Hepatic stellate cell (primary cell): ENCODE measurements at regions not wholly inside any gene's neighbourhood (a gene's known extent, or its start where the extent isn't known, plus 50 kb on each side); places are given as distances from the start of the nearest gene placed in this dataset.

ENCODE experiments used
- DNase-seq: peaks from one replicate; pipeline ENCODE4 v3.0.0; 2011; ENCODE audit warnings: low spot score

DNA sequence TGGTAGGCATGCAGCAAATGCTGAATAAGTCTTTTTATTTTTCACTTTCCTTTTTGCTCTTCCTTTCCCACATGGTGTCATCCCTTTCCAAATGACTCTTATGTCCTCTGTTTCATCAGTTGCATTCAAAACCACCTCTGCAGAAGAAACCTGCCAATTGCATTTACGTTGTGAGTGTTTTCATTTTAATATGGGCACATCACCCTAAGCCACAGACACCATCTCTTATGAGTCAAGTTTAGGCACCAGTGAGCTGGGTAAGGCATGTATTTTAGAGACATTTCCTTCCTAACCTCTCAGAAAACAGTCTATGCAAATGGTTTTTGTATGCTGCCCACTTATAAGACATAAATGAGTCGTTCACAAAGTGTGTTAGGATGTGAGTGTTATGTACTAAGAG, 223.3 kb upstream of the ADAMTS9 start:
- DNase-seq, result no peak

GRCh38 chr3:64909757-64910467, 222.1 kb upstream of the ADAMTS9 start:
- DNase-seq, result no peak

GRCh38 chr3:64909011-64909410, 221.2 kb upstream of the ADAMTS9 start:
- no peak for DNase-seq

- DNase-seq, result no peak
Observed at GRCh38 chr3:64908251-64908685, 220.5 kb upstream of the ADAMTS9 start.

GRCh38 chr3:64905906-64906410, 218.2 kb upstream of the ADAMTS9 start:
- DNase-seq, result no peak

- DNase-seq, result no peak
Observed at GRCh38 chr3:64903006-64903405, 215.2 kb upstream of the ADAMTS9 start.

GRCh38 chr3:64901986-64902516, 214.3 kb upstream of the ADAMTS9 start:
- no peak for DNase-seq

DNA sequence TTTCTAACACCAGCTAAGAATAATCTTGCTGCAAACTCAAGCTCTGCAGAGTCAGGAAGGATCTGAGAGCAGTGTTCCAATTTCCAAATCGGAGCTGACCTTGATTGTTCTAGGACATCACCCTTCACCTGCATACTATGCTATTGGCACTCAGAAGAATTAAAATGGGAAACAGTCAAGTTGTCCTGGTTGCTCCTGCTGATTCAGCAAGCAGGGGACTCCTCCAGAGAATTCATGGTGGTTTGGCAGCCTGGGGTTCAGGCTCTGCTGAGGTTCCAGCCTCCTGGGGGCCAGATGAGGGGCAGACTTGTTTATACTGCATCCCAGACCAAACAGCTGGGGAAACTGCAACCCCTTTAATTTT, 213.7 kb upstream of the ADAMTS9 start:
- no peak for DNase-seq

- no peak for DNase-seq
Observed at GRCh38 chr3:64900617-64901521, 213.1 kb upstream of the ADAMTS9 start.

DNA sequence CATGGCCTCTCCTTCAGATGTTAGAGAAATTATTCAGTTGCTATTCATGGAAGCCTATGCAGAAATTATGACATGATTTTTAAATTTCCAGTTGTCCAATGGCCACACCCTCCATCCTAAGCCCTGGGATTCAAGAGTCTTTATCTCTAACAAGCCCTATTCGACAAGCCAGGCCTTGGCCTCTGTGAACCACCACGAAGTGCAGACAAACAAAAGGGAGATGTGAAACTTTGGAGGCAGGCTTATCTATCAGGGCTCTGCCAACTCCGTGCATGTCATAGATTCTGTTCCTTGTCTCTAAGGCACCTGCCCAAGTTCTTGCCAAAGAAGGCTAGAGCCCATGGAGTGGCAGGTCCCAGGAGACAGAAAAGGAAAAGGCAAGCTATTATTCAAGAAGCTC, 212.4 kb upstream of the ADAMTS9 start:
- no peak for DNase-seq

- DNase-seq, result no peak
Observed at GRCh38 chr3:64898941-64899340, 211.1 kb upstream of the ADAMTS9 start.

DNA sequence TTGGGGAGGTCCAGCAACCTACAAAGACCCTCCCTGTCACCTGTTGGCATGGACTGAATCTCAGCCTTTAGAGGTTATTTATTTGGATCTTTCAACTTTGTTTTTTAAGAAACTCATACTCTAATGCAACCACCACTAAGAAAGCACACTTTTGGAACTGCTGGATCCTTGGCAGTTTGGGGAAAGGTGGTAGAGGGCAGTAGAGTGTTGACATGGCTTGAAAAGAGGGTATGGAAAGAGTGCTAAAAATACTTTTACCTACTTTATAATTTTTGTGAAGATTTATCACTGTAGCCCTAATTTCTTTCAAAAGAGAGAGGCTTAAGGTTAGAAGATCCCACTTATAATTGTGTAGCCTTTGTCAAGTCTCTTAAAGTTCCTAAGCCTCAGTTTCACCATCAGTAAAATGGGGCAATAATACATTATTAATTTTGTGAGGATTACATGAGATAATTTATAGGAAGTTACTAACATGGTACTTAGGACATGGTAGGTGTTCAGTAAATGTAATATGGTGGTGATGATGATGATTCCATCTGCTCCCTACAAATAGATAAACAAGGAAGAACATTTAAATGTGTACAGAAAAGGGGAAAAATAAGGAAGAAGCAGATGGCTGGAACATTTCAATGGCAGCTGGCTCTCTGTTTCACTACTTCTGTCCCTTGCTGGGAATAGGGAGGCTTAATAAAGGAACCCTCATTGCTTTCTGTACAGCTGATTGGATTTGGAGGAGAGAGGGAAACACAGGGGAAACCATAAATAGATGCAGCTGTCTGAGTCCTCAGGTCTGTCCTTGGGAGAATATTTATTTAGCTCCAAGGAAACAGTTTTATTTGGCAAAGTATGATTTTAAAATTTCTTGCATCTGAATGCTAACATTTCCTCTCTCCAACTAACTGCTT, 208.4 kb upstream of the ADAMTS9 start:
- DNase-seq, result no peak

- no peak for DNase-seq
Observed at GRCh38 chr3:64895106-64895990, 207.5 kb upstream of the ADAMTS9 start.

DNA sequence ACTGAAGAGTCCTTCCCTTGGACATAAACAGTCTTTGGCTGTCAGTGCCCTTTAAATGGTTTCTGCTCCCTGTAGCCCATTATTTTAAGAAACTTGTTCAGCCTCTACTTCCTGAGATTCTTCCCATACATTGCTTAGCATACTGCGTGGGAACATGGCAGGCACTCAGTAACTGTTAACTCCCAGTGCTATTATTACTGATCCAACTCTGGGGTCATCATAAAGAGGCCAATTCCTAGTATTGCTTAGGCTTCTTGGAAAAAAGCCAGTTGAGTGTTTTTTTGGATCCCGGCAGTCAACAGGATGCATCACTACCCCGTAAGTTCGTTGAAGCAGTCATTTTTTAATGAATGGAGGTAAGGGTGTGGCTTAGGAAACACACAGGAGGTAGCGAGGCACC, 206.2 kb upstream of the ADAMTS9 start:
- no peak for DNase-seq

GRCh38 chr3:64892671-64893309, 205.0 kb upstream of the ADAMTS9 start:
- no peak for DNase-seq

DNA sequence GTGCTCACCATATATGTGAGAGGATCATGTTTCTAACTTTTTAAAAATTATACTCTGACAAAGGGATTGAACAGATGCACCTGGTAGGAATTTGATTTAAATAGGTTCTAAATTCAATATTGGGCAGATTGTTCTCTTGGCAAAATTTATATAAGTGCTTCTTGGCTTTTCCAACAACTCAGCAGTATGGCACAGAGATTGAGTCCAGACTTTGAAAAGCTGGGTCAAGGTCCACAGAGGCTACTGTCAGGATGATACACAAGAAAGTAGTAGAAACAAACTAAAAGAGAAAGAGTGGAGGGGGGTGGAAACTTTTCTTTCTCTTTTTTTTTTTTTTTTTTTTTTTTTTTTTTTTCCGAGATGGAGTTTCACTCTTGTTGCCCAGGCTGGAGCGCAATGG, 203.2 kb upstream of the ADAMTS9 start:
- no peak for DNase-seq

- no peak for DNase-seq
Observed at GRCh38 chr3:64890466-64890865, 202.7 kb upstream of the ADAMTS9 start.

GRCh38 chr3:64890006-64890405, 202.2 kb upstream of the ADAMTS9 start:
- DNase-seq, result peak; percentile 14

DNA sequence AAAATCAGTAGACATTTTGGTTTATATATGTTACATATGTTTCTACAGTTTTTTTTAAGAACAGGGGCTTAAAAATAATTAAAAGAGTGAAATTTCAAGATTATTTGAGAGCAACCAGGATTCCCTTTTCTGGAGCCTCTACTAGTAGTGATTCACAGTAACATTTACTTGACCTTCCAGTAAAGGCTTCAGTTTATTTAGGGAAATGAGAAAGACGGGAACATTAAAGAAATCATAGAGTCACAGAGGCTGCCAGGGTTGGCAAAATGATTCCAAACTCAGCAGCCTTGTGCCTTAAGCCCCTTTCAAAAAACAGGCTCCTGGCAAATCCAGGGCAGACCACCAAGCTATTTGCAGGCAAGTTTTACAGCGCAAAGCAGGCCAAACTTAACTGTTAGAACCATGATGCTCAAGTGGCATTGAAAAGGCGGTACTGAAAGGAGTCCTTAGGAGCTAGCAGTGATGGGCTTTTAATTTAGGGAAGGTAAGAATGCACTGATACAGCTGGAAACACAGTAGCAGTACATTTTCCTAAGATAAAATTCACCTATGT, 201.1 kb upstream of the ADAMTS9 start:
- DNase-seq, result no peak

- DNase-seq, result no peak
Observed at GRCh38 chr3:64888165-64888564, 200.4 kb upstream of the ADAMTS9 start.
